ENCODE measurements at regions not wholly inside any gene's neighbourhood (a gene's known extent, or its start where the extent isn't known, plus 50 kb on each side); places are given as distances from the start of the nearest gene placed in this dataset.

- no peak for DNase-seq (ENCODE audit: low read depth in 2 of 2)
Observed at GRCh38 chr2:147506889-147507288, 337.9 kb upstream of the ACVR2A start.

DNA sequence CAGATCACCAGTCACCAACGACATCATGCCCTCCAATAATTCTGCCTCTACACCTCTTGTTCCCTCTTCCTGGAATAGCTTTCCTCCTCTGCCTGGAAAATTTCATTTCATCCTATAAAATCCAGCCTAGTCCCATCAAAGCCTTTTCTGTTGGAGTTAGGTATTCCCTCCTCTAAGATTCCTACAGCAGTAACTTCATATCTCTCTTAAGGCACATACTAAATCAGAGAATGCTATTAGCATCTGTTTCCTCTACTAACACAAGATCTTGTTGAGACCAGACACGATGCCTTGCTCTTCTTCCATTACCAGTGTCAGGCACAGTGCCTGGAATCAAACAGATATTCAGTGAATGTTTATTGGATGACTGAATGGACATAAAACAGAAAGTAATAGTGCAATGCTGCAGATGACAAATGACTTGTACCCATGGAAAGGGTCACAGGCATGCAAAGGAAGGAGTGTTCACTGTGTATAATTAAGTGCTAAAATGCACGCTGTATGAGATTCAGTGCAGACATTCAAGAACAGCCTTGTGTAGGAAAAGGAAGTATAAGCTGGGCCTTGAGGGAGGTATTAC lies 342.0 kb upstream of the ACVR2A start:
- no peak for DNase-seq (ENCODE audit: low read depth in 2 of 2)

DNA sequence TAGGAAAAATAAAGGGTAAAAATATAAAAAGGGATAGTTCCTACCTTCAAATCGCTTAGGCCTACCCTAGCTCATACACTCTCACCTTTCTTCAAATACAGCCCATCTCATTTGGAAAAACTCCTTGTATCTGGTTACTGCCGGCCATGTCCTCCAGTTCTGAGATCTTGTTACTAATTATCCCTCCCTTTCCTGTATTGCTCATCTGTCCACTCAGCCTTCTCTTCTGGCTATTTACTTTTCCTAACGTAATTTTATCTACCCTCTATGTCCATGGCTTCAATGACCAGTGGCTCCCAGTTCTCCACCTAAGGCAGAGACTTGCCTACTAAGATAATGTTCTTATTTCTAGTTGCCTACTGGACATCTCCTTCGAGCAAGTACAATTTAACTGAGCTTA lies 342.9 kb upstream of the ACVR2A start:
- no peak for DNase-seq (ENCODE audit: low read depth in 2 of 2)

GRCh38 chr2:147500819-147501395 lies 343.9 kb upstream of the ACVR2A start:
- DNase-seq (ENCODE audit: low read depth in 2 of 2), result no peak

DNA sequence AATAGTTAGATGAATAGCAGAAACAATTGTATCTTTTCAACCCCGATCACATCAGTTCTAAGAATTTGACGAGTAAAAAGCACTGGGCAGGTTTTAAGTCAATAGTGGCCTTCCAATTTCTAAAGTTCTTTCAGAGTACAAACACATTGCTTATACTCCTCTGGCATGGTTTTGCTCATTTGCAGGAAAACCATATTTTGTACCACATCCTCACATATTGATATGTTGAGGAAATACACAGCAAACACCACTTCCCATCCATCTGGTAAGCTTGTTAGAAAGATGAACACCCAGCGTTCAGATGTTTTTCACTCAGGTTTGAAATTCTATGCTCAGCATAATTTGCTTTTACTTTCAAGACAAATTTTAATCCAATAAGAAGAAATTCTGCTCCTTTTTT lies 344.6 kb upstream of the ACVR2A start:
- DNase-seq (ENCODE audit: low read depth in 2 of 2), result no peak

DNA sequence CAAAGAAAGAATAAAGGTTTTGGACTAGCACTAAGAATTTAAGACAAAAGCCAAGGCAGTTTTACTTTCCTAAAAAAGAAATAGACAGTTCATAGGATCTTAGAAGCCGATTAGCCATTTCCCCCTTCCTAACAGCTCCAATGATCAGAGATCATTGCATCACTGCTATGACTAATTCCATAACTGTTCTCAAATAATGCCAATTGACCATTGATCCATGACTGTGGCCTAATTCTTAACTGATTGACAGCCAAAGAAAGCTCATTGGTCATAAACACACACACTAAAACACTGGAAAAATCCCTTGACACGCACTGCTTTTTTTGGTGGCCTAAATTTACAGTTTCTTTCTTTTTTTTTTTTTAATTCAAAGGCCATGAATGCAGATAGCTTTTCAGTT lies 345.0 kb upstream of the ACVR2A start:
- no peak for DNase-seq (ENCODE audit: low read depth in 2 of 2)

GRCh38 chr2:147495734-147496133 lies 349.1 kb upstream of the ACVR2A start:
- no peak for DNase-seq (ENCODE audit: low read depth in 2 of 2)

DNA sequence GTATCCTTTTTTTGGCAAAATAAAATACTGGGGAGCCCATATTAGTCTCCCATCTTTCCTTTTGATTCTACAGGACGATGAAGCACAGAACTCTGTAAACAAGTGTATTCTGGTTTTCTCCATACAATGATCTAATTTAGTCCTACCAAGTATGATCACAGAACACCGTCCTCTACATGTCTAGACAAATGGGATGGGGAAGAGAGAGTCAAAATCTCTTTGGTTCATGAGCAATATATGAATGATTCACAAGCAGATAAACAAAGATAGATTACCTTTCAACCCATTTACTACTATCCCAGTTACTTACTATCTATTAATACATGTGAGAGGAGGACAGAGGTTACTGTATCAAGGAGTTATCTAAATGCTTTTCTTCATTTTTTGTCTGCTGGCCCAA lies 352.4 kb upstream of the ACVR2A start:
- no peak for DNase-seq (ENCODE audit: low read depth in 2 of 2)

DNA sequence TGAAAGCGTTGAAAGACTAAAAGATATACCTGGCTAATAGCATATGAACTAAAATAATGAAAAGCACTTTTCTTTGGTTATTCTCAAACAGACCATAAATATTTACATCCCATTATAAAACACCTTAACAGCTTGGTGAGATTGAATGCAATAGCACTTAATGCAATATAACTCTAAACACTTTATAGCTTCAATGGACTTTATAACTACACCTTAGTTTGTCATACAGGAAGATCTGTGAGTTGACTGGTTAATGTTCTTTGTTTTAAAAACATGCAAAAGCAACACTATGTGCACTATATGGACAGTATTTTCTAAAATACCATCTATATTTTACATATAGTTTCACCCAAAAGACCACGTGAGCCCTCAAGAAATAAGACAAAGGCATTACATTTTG lies 353.3 kb upstream of the ACVR2A start:
- DNase-seq (ENCODE audit: low read depth in 2 of 2), result no peak

GRCh38 chr2:147490401-147491261 lies 354.2 kb upstream of the ACVR2A start:
- DNase-seq (ENCODE audit: low read depth in 2 of 2), result no peak

GRCh38 chr2:147488472-147488871 lies 356.4 kb upstream of the ACVR2A start:
- DNase-seq (ENCODE audit: low read depth in 2 of 2), result no peak

DNA sequence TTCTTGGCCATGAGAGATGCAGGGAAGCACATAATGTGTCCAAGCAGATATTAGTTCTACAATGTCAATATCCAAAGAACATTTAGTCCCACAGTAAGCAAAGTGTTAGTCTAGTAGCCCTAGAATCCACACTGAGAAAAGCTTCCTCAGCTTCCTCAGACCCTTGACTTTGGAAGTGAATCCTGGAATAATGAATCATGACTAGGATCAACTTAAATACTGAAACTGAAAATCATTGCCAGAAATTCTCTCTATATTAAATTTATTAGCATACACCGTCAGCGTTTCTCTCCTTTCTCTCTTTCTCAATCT lies 356.9 kb upstream of the ACVR2A start:
- no peak for DNase-seq (ENCODE audit: low read depth in 2 of 2)

DNA sequence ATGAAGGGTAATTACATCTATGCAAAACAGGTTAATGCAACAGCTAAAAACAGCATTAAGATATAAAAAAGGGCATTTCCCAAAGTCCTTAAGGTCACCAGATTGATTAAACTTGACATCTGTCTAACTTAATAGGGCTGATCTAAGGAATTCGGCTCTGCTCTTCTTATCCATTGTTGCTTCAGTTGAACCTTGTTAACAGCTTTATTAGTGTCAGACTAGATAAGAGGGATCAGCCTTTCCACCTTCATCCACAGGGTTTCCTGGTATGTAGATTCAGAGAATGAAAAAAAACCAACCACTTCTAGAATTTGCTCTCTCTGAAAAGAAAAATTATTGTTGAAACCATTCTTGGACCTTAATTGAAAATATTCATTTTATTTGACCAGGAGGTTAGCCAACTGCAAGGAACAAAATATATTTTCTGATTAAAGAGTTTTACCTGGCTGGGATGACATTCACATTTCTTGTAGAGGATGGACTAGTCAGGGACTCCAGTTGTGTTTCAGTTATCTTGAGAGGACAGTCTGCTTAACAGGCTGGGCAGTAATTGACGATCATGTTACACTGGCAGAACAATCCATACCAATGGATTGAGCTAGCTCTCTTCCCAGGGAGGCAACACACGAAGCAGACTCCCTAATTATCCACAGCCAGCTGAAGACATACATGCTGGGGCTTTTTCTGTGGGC lies 357.4 kb upstream of the ACVR2A start:
- DNase-seq (ENCODE audit: low read depth in 2 of 2), result no peak

- DNase-seq (ENCODE audit: low read depth in 2 of 2), result no peak
Observed at GRCh38 chr2:147485210-147485851, 359.5 kb upstream of the ACVR2A start.

DNA sequence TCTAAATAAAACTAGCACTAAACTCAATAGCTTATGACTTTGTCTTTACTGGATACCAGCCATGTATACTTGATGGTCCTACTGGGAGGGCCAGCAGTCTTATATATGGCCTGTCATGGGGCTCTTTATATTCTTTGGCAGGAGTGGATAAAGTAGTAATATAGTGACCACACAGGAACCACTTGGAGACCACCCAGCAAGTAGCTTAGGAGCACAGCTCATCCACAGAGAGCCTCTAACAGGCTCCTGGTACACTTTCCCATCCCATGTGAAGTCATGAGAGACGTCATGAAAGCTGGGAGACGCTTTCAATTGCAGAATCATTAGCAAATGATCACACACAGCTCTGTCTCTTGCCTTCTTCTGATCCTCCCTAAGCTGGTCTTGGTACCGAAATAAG lies 360.9 kb upstream of the ACVR2A start:
- DNase-seq (ENCODE audit: low read depth in 2 of 2), result no peak

GRCh38 chr2:147482916-147483669 lies 361.7 kb upstream of the ACVR2A start:
- no peak for DNase-seq (ENCODE audit: low read depth in 2 of 2)

GRCh38 chr2:147482111-147482895 lies 362.5 kb upstream of the ACVR2A start:
- no peak for DNase-seq (ENCODE audit: low read depth in 2 of 2)

- no peak for DNase-seq (ENCODE audit: low read depth in 2 of 2)
Observed at GRCh38 chr2:147479358-147479757, 365.5 kb upstream of the ACVR2A start.

DNA sequence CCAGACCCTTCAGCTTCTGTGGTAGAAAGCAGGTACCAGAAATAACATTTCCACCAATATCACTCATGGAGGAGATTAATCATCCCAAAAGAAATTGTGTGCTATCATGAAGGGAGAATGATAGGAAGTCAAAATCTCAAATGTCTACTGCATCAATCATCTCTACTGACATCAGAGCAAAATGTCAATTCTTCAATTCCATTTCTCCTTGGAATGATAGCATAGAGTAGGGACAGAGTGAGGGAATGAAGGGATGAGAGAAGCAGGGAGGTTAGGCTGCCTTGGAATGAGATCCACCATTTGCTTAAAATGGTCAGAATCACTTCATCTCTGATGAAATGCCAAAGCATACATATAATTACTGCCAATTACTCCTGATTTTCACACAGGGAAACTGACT lies 371.8 kb upstream of the ACVR2A start:
- DNase-seq (ENCODE audit: low read depth in 2 of 2), result no peak

DNA sequence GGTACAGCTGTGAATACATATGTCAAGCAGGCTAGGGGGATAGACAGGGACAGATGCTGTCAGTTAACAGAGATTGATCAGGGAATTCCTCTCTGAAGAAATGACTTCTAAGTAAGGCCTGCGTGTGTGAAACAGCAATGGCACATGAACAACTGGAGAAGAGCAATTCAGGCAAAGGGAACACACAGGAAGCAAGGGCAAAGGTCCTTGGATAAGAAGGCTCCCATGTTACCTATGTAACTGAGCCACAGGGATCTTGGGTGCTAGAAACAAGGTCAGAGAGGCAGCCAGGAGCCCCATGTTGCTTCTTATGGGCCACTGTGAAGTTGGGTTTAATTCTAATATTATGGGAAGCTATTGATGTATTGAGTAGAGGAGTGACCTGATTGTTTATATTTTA lies 373.7 kb upstream of the ACVR2A start:
- DNase-seq (ENCODE audit: low read depth in 2 of 2), result no peak

GRCh38 chr2:147469471-147469870 lies 375.4 kb upstream of the ACVR2A start:
- no peak for DNase-seq (ENCODE audit: low read depth in 2 of 2)

All from stimulated activated CD8-positive, alpha-beta memory T cell treated with anti-CD3 and anti-CD28 coated beads, Interleukin-2, amount 100 ng/mL, for 1 hour (primary cell).